Esophagus squamous epithelium (tissue), 5 donors: ENCODE measurements at regions not wholly inside any gene's neighbourhood (a gene's known extent, or its start where the extent isn't known, plus 50 kb on each side); places are given as distances from the start of the nearest gene placed in this dataset.

Experiments used
- DNase-seq: peaks from one replicate; lab custom pipeline; 2025; lab: John Stamatoyannopoulos, UW
- H3K27ac ChIP-seq, 4 donors: fragments of 200-600 bp; sonication (generic); one replicate each; pipeline ENCODE4 v1.5.1; 2016 to 2019; ENCODE audit warnings: mild to moderate bottlenecking in 1 of 4
- H3K27me3 ChIP-seq, 4 donors: fragments of 200-600 bp; sonication (generic); 1 replicate in 3 of 4; 2 replicates in 1 of 4; pipeline versions ENCODE4 v1.5.1 to v1.6.0; 2017 to 2021; ENCODE audit warnings: antibody characterized with exemption in 1 of 4
- H3K36me3 ChIP-seq, 3 donors: fragments of 200-600 bp; sonication (generic); one replicate each; pipeline ENCODE4 v1.5.1; 2016 to 2019
- H3K4me1 ChIP-seq, 3 donors: fragments of 200-600 bp; sonication (generic); one replicate each; pipeline ENCODE4 v1.5.1; 2017 to 2019
- H3K4me3 ChIP-seq, 4 donors: fragments of 200-600 bp; sonication (generic); 1 replicate in 3 of 4; 2 replicates in 1 of 4; pipeline ENCODE4 v1.5.1; 2016 to 2019; ENCODE audit warnings: mild to moderate bottlenecking in 2 of 4, moderate library complexity in 1 of 4
- H3K9me3 ChIP-seq, 3 donors: fragments of 200-600 bp; sonication (generic); one replicate each; pipeline ENCODE4 v1.5.1; 2016 to 2019
- POLR2A ChIP-seq, 4 donors: fragments of 450-650 bp; IDR thresholded peaks; one replicate each; pipeline ENCODE4 v1.6.1; 2017; ENCODE audit warnings: antibody characterized with exemption in 4 of 4, mild to moderate bottlenecking in 4 of 4, moderate library complexity in 3 of 4
- WGBS, 2 donors: methylation state at CpG; one replicate each; pipeline ENCODE4 v1.1.5; 2018; 5-methylcytosine and 5-hydroxymethylcytosine counted together
- intact Hi-C: fragments of 100-400 bp; cut with DNase I; formaldehyde crosslinking; loops from one replicate; pipeline ENCODE4 v1.15.0; 2022
- TF ChIP-seq, protein P1 (sequence below), 6 experiments: fragments of 450-650 bp in 4 of 6; fragments of 200-600 bp in 2 of 6; sonication (generic) in 2 of 6; IDR thresholded peaks; one replicate each; pipeline ENCODE4 v1.5.1; 2016 to 2019; ENCODE audit warnings: antibody characterized with exemption in 6 of 6, mild to moderate bottlenecking in 4 of 6, moderate library complexity in 4 of 6
- donor health status: DM: yes; HTN: yes; CAD: no.

DNA sequence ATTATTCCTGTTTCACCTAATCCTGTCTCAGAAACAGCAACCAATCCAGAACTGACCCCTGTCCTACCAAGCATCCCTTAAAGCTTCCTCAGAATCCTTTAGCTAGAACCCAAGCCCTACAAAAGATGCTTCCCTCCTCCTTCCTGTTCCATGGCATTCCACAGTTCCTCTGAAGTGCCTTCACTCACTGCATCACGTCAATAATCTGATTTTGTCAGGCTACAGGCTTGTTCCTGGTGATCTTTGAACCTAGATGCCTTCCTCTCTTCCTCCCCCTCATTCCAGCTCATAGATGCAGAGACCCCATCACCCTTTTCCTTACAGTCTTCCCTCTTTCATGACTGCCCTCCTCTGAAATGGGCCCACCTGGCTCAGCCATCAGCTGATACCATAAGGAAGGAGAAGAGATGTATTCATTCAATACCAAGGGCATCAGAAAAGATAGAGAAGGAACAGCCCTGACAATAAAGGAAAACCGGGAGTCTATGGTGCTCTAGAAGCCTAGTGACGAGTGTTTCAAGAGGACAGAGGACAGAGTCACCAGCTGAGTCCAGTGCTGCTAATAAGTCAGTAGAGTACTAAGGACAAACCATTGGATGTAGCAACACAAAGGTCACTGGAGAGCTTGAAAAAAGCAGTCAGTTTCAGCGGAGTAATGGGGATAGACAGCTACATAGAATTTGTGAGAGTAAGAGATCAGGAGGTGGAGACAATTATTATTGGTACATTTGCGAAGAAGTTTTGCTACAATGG, 62.5 kb upstream of the SPDEF start:
- intact Hi-C loops = no loop called here

GRCh38 chr6:34617231-34617630, 61.1 kb upstream of the SPDEF start:
- no peak for TF ChIP-seq POLR2A (IDR thresholded peaks at IDR 0.05)
- TF ChIP-seq, protein P1, sequence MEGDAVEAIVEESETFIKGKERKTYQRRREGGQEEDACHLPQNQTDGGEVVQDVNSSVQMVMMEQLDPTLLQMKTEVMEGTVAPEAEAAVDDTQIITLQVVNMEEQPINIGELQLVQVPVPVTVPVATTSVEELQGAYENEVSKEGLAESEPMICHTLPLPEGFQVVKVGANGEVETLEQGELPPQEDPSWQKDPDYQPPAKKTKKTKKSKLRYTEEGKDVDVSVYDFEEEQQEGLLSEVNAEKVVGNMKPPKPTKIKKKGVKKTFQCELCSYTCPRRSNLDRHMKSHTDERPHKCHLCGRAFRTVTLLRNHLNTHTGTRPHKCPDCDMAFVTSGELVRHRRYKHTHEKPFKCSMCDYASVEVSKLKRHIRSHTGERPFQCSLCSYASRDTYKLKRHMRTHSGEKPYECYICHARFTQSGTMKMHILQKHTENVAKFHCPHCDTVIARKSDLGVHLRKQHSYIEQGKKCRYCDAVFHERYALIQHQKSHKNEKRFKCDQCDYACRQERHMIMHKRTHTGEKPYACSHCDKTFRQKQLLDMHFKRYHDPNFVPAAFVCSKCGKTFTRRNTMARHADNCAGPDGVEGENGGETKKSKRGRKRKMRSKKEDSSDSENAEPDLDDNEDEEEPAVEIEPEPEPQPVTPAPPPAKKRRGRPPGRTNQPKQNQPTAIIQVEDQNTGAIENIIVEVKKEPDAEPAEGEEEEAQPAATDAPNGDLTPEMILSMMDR (IDR thresholded peaks at IDR 0.05) = no peak
- no peak for DNase-seq
- peaks cover 0 to 44% (median 0%) of the 10 kb centered on the region in 3 donors for H3K36me3 ChIP-seq
- intact Hi-C loops = no loop called here
- peaks cover 0 to 5% (median 0%) of the 10 kb centered on the region in 3 donors for H3K4me1 ChIP-seq
- no peak overlapping the region for H3K27ac ChIP-seq
- no peaks in the 10 kb centered on the region for H3K27me3 ChIP-seq
- 70 to 88% methylated on average over 7 of the region's 7 CpGs for WGBS, 2 donors
- H3K9me3 ChIP-seq = no peaks in the 10 kb centered on the region
- H3K4me3 ChIP-seq = no peak overlapping the region

More for the DNA sequence above, 62.5 kb upstream of the SPDEF start:
- no peak overlapping the region for H3K27ac ChIP-seq
- H3K9me3 ChIP-seq = no peaks in the 10 kb centered on the region
- TF ChIP-seq POLR2A (IDR thresholded peaks at IDR 0.05) = no peak
- TF ChIP-seq, protein P1 (IDR thresholded peaks at IDR 0.05) = no peak
- H3K4me3 ChIP-seq = no peak overlapping the region
- no peaks in the 10 kb centered on the region for H3K27me3 ChIP-seq
- peaks cover 0 to 44% (median 0%) of the 10 kb centered on the region in 3 donors for H3K36me3 ChIP-seq
- H3K4me1 ChIP-seq = peaks cover 0 to 5% (median 0%) of the 10 kb centered on the region in 3 donors
- whole genome bisulfite sequencing, 2 donors = 93 to 94% methylated on average over 5 of the region's 5 CpGs
- no peak for DNase-seq

- no peak overlapping the region for H3K4me3 ChIP-seq
- H3K4me1 ChIP-seq = peaks cover 0 to 8% (median 0%) of the 10 kb centered on the region in 3 donors
- H3K27ac ChIP-seq = no peak overlapping the region
- intact Hi-C loops = no loop called here
- WGBS, 2 donors = 44 to 46% methylated on average over 1 of the region's 1 CpG
- TF ChIP-seq, protein P1 (IDR thresholded peaks at IDR 0.05) = no peak
- TF ChIP-seq POLR2A (IDR thresholded peaks at IDR 0.05) = no peak
- H3K9me3 ChIP-seq = no peaks in the 10 kb centered on the region
- no peak for DNase-seq
- no peaks in the 10 kb centered on the region for H3K27me3 ChIP-seq
- peaks cover 0 to 41% (median 0%) of the 10 kb centered on the region in 3 donors for H3K36me3 ChIP-seq
Observed at GRCh38 chr6:34616227-34616585, 60.1 kb upstream of the SPDEF start.

- no peak for DNase-seq
- H3K27me3 ChIP-seq = no peaks in the 10 kb centered on the region
- no peak for TF ChIP-seq POLR2A (IDR thresholded peaks at IDR 0.05)
- TF ChIP-seq, protein P1 (IDR thresholded peaks at IDR 0.05) = no peak
- intact Hi-C loops = no loop called here
- 79 to 86% methylated on average over 6 to 7 of the region's 7 CpGs for WGBS, 2 donors
- H3K27ac ChIP-seq = no peak overlapping the region
- H3K4me1 ChIP-seq = peaks cover 0 to 11% (median 0%) of the 10 kb centered on the region in 3 donors
- peaks cover 0 to 41% (median 0%) of the 10 kb centered on the region in 3 donors for H3K36me3 ChIP-seq
- no peak overlapping the region for H3K4me3 ChIP-seq
- no peaks in the 10 kb centered on the region for H3K9me3 ChIP-seq
Observed at GRCh38 chr6:34615574-34616226, 59.6 kb upstream of the SPDEF start.
